SKM-1 (cell line): ENCODE measurements at regions not wholly inside any gene's neighbourhood (a gene's known extent, or its start where the extent isn't known, plus 50 kb on each side); places are given as distances from the start of the nearest gene placed in this dataset.

Experiments used
- DNase-seq: peaks from one replicate; lab custom pipeline; 2025; ENCODE audit not compliant: unreplicated experiment; lab: John Stamatoyannopoulos, UW

- DNase-seq: no peak
Observed at GRCh38 chr18:51801514-51801913, 538.5 kb upstream of the DCC start.

GRCh38 chr18:51802569-51803428 is 537.2 kb upstream of the DCC start:
- no peak for DNase-seq

DNA sequence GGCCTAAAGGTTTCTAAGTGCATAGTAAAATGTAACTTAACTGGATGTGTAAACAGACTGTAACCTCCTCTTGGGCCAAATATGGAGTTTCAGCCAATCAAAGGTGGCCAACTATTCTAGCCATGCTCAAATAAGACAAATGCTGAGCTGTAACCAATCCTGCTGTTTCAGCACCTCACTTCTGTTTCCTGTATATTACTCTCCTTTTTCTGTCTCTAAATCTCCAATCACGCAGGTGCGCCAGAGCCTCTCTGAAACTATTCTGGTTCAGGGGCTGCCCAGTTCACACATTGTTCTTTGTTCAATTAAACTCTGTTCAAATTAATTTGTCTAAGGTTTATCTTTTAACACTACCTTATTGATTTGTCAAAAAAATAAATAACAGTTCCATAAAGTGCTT is 532.7 kb upstream of the DCC start:
- DNase-seq: no peak

- DNase-seq: no peak
Observed at GRCh38 chr18:51811883-51812282, 528.1 kb upstream of the DCC start.

DNA sequence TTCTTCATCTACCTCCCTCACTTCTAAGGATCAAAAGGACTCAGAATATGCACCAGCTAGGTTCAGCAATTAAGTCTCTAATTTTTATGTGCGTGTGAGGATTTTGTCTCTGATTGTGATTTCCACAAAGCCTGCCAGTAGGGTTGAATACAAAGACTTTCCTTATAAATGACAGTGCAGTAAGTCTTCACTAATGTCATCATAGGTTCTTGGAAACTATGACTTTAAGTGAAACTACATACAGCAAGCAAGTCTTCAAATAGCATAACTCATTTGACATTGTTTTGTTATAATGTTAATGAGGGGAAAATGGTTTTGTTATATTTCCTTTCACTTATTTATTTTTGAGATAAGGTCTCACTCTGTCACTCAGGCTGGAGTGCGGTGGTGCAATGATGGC is 526.3 kb upstream of the DCC start:
- DNase-seq: no peak

DNA sequence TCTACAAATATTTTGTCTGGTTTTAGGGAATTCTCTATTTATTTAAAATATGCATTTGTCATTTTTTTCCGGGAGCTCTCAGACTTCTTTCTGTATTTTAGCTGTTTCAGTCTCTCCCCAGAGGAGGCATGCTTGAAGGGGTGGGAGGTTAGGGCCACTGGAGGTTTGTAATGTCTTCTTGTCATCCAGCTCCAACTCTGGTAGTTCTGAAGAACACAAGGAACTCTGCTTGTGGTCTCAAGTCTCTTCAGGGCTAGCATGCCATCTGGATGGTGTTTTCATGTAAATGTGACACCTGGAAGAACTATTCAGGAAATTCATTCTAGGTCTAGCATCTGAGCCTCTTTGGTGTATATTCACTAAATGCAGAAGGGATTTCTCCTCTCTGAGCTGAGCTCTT is 518.4 kb upstream of the DCC start:
- no peak for DNase-seq

DNA sequence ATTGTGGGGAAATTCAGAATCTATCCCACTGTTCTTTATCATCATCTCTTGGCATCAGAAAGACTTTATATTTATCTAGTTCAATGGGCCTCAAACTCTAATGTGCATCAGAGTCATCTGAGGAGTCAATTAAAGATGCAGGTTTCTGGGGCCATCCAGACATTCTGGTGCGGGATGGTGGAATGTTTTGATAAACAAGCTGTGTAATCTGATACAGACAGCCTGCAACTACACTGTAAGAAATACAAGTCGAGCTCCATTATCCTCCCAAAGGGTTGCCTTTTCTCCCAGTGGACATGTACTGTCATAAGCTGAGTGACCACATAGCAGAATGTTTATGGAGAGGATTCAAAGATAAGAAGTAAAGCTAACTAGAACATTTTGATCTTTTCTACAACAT is 515.3 kb upstream of the DCC start:
- DNase-seq: no peak

DNA sequence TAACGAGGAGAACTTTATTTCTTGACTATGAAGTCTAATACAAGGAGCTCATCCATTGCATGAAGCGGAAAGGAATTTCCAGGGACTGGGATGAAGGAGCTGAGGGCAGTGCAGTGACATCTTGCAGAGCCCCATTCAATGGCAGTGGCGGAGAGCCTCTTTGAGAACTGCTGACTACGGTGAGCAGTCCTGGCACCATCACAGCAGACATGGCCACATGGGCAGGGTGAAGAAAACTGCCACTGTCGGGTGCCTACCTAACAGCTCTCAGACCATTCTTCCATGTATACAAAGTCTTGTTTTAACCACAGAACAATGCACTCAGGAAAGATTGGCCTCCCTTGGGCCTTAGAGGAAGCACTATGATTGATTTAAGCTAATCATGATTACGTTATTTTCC is 506.1 kb upstream of the DCC start:
- DNase-seq: no peak

DNA sequence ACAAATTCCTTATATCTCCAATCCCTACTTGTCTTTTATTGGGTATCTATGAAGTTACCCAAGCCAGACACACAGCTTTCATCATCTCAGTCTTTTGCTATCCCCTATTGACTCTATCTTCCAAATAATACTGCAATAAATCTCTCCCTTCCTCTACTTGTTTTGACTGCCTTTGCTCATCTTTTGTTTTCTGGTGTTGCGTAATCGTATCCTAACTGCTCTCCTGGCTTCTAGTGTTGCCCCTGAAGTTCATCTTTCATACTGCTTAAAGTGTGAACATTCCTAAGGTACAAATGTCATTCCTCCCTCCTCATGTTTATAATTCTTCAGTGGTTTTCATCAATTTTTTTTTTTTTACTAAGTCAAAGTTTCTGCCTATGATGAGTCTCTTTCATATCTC is 491.3 kb upstream of the DCC start:
- DNase-seq: no peak

DNA sequence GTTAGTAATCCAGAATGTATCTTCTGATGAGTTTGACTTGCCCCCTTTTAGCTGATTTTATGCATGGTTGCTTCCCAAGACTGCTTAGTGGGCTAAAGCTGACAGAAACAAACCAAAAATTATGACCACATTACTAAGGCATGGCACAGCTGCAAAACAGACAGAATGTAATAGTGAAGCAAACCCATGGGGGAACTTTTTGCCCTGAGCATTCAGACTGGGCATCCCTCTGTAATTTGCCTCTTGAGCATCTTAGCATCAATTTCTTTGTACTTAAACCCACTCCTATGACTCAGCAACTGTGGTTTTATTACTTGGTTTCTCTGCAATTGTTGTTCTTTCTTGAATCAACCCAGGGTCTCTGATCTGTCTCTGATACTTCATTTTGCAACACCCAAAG is 487.3 kb upstream of the DCC start:
- no peak for DNase-seq

DNA sequence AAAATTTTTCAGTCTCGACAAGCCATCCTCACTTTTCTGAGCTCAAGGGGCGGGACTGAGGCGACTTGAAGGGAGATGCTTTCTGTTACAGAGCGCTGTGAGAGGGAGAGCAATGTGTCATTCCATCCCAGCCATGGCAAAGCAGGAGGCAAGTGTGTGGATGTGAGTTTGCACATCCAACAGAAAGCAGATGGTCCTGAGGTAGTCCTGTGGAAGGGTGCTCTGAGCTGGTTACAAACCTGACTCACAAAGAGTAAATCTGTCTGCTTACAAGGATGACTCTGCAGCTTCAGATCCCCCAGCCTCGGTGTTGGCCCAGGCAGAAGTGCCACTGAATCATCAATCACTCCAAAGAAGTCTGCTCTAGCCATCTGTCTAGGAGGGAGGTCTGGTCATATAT is 482.0 kb upstream of the DCC start:
- DNase-seq: no peak

DNA sequence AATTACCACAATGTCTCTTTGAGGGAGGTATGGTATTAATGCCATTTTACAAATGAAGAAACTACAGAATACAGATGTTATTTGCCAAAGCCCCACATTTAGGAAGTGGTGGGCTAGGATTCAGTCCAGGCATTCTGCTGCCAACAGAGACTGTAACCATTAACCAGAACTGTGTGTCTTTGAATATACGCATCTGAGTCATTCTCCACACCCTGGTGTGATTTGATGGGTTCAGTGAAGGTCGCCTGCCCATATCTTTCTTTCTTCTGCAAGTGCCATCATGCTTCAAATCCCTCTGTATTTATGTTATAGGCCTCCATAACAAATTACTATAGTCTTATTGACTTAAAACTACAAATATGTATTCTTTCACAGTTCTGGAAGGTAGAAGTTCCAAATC is 479.0 kb upstream of the DCC start:
- no peak for DNase-seq

- DNase-seq: no peak
Observed at GRCh38 chr18:51862051-51862715, 477.8 kb upstream of the DCC start.

DNA sequence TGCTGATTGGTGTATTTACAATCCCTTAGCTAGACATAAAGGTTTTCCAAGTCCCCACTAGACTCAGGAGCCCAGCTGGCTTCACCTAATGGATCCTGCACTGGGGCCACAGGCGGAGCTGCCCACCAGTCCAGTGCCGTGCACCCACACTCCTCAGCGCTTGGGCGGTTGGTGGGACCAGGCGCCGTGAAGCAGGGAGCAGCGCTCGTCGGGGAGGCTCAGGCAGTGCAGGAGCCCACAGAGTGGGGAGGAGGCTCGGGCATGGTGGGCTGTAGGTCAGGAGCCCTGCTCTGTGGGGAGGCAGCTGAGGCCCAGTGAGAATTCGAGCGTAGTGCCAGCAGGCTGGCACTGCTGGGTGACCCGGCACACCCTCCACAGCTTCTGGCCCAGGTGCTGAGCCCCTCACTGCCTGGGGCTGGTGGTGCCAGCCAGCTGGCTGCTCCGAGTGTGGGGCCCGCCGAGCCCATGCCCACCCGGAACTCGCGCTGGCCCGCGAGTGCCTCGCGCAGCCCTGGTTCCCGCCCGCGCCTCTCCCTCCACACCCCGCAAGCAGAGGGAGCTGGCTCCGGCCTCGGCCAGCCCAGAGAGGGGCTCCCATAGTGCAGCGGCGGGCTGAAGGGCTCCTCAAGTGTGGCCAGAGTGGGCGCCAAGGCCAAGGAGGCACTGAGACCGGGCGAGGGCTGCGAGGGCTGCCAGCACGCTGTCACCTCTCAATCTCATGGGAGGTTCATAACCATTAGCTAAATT is 475.6 kb upstream of the DCC start:
- no peak for DNase-seq

DNA sequence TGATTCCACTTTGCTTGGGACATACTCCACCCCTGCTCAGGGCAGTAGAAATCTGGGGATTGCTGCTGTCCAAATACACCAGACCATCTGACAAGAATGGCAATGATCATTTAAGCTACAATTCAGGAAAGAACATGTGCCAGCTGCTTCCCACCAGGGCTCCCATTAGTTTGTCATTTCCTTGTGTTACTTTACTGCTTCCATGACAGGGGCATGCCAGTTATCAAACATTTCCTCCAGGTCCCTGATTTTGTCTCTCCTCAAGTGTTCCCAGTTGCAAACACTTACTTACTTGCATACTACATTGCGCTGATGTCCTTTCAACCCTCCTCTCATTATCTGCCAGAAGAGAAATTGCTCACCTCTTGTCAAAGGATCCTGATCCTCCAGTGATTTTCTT is 474.5 kb upstream of the DCC start:
- DNase-seq: no peak

DNA sequence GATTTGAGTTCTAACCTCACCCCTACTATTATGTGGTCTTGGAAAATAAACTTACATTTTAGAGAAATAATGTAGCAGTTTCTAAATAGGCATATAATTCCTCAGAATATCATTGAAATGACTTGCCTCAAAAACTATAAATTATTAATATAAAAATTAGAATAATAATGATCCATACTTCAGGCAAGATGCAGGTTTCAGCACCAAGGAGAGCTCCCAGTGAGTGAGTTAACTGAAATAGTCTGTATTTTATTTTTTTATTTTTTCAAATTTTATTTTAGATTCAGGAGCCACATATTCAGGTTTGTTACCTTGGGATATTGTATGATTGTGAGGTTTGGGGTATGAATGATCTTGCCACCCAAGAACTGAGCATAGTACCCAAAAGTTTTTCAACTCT is 472.2 kb upstream of the DCC start:
- no peak for DNase-seq

DNA sequence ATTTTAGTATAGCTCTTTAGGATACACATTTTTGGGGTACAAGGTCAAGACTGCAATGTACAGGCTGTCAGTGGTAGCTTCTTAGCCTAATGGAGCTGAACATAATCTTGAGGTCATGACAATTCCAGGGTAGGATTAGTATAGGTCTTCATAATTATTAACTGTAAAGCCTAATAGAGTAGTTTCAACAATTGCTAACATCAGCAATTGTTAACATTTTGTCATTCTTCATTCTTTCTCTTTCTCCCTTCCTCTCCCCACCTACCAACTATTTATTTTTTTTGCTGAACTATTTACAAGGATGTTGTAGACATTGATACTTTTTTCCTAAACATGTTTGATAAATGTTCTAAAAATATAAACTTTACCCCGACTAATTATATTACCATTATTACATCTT is 461.3 kb upstream of the DCC start:
- no peak for DNase-seq

DNA sequence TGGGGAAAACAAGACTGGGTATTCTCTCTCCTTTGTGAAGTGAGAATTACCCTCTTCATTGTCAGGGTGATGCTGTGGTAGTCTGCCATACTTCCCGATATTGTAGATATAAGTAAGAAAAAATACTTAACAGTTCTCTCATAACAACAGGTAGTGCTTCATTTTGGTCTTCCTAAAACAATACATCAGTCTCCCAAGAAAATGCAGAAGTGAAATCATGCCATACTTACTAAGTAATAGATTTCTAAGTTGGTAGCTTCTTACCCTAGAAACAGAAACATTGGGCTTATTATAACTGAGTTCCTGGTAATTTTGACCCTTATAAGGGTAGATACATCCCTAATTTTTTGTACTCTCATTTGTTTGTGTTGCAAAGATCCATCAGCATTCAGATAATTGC is 460.7 kb upstream of the DCC start:
- DNase-seq: no peak

DNA sequence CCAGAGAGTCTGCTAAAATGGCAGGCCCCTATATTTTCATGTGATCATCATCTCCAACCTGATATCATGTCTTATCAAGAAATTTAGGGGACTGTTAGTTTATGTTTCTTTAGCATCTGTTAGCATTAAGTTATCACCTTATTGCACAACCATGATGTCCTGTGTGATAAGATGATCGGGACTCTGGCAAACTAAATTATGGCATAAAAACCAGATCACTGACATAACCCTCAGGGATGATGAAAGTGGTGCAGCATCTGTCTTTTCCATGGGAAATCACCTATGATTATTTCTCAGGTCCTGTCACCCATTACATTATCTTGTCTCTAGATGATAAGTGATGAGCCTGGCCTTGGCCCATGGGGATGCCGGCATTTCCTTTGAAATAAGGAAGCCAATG is 458.6 kb upstream of the DCC start:
- no peak for DNase-seq

- no peak for DNase-seq
Observed at GRCh38 chr18:51884039-51884438, 456.0 kb upstream of the DCC start.

GRCh38 chr18:51890762-51891161 is 449.2 kb upstream of the DCC start:
- no peak for DNase-seq

DNA sequence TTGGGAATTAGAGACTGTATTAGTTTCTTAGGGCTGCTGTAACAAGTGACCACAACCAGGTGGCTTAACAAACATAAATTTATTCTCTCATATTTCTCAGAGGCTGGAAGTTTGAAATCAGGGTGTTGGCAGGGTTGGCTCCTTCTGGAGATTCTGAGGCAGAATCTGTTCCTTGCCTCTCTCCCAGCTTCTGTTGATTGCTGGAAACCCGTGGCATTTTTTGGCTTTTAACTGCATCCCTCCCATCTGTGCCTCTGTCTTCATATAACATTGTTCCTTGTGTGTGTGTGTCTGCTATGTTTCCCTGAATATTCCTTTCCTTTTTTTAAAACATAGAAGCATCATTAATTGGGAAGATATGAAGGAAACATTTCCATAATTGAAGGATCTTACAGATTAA is 448.1 kb upstream of the DCC start:
- DNase-seq: no peak
